ENCODE measurements at regions not wholly inside any gene's neighbourhood (a gene's known extent, or its start where the extent isn't known, plus 50 kb on each side); places are given as distances from the start of the nearest gene placed in this dataset.

GRCh38 chr5:125151150-125151900, 404.9 kb upstream of the ZNF608 start:
- DNase-seq: no peak
- in situ Hi-C loops (cut with HindIII; ENCODE audit: low pct_ligation_motif_present, low pct_unique_long_range_greater_than_20kb, low sequenced_read_pairs): no loop called here

DNA sequence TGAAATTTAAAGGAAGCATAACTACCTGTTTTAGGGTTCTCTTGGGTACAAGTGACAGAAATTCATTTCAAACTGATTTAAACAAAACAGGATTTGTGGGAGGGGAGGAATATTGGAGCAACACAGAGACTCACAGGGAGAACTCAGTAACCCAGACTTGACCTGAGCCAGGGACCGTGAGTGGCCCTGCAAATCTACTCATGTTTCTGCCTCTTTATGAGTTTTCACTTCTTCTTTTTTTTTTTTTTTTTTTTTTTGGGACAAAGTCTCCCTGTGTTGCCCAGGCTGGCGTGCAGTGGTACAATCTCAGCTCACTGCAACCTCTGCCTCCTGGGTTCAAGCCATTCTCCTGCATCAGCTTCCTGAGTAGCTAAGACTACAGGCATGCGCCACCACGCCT, 405.6 kb upstream of the ZNF608 start:
- DNase-seq: no peak

GRCh38 chr5:125152461-125153189, 406.2 kb upstream of the ZNF608 start:
- DNase-seq: no peak
- in situ Hi-C loops (cut with HindIII; ENCODE audit: low pct_ligation_motif_present, low pct_unique_long_range_greater_than_20kb, low sequenced_read_pairs): no loop called here

More for the DNA sequence above, 405.6 kb upstream of the ZNF608 start:
- in situ Hi-C loops (cut with HindIII; ENCODE audit: low pct_ligation_motif_present, low pct_unique_long_range_greater_than_20kb, low sequenced_read_pairs): no loop called here

GRCh38 chr5:125153231-125153630, 406.8 kb upstream of the ZNF608 start:
- in situ Hi-C loops (cut with HindIII; ENCODE audit: low pct_ligation_motif_present, low pct_unique_long_range_greater_than_20kb, low sequenced_read_pairs): no loop called here
- DNase-seq: no peak

- in situ Hi-C loops (cut with HindIII; ENCODE audit: low pct_ligation_motif_present, low pct_unique_long_range_greater_than_20kb, low sequenced_read_pairs): no loop called here
- DNase-seq: no peak
Observed at GRCh38 chr5:125154301-125155110, 408.1 kb upstream of the ZNF608 start.

GRCh38 chr5:125160787-125161502, 414.5 kb upstream of the ZNF608 start:
- DNase-seq: no peak
- in situ Hi-C loops (cut with HindIII; ENCODE audit: low pct_ligation_motif_present, low pct_unique_long_range_greater_than_20kb, low sequenced_read_pairs): no loop called here

DNA sequence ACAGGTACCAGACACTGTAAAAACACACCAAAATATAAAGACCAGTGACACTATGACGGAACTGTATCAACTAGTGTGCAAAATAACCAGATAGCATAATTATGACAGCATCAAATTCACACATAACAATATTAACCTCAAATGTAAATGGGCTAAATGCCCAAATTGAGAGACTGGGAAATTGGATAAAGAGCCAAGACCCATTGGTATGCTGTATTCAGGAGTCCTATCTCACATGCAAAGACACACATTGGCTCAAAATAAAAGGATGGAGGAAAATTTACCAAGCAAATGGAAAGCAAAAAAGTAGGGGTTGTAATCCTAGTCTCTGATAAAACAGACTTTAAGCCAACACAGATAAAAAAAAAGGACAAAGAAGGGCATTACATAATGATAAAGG, 416.3 kb upstream of the ZNF608 start:
- no peak for DNase-seq
- in situ Hi-C loops (cut with HindIII; ENCODE audit: low pct_ligation_motif_present, low pct_unique_long_range_greater_than_20kb, low sequenced_read_pairs): no loop called here

DNA sequence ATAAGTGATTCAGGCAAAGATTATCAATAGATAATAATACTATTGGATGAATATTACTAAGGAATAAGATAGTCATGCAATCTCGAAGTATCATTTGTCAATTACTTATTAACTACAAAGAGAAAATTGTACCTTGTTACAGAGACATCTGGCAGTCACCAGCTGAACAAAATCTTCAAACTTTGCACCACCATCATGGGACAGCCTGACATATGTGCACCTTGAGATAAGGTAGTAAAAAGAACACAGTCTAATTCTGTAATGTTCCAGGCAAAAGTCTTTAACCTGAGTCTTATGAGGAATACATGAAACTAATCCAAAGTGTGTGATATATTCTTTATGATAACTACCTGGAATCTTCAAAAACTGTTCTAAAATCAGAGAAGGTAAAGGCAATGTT, 423.0 kb upstream of the ZNF608 start:
- in situ Hi-C loops (cut with HindIII; ENCODE audit: low pct_ligation_motif_present, low pct_unique_long_range_greater_than_20kb, low sequenced_read_pairs): no loop called here
- DNase-seq: no peak

DNA sequence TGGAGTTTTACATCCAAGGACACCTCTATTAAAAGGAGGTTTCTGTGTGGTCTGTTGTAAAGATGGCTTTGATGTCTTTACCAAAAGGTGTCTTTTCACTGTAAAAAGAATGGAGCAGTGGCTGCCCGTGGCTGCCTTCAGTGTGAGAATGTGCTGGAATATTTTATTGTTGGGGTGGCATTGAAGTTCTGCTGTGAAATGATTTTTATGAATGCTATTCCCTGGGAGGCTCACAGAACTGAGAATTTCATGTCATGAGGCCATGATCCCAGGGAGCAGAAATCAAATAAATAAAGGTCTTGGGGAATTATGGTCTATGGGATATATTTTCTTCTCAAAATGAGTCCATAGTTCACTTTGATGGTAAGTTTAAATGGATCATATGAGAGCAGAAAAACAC, 425.2 kb upstream of the ZNF608 start:
- no peak for DNase-seq
- in situ Hi-C loops (cut with HindIII; ENCODE audit: low pct_ligation_motif_present, low pct_unique_long_range_greater_than_20kb, low sequenced_read_pairs): no loop called here

- no peak for DNase-seq
- in situ Hi-C loops (cut with HindIII; ENCODE audit: low pct_ligation_motif_present, low pct_unique_long_range_greater_than_20kb, low sequenced_read_pairs): no loop called here
Observed at GRCh38 chr5:125175348-125176004, 429.0 kb upstream of the ZNF608 start.

GRCh38 chr5:125176005-125176390, 429.6 kb upstream of the ZNF608 start:
- DNase-seq: no peak
- in situ Hi-C loops (cut with HindIII; ENCODE audit: low pct_ligation_motif_present, low pct_unique_long_range_greater_than_20kb, low sequenced_read_pairs): no loop called here

GRCh38 chr5:125177340-125177739, 430.9 kb upstream of the ZNF608 start:
- DNase-seq: no peak
- in situ Hi-C loops (cut with HindIII; ENCODE audit: low pct_ligation_motif_present, low pct_unique_long_range_greater_than_20kb, low sequenced_read_pairs): no loop called here

GRCh38 chr5:125179612-125180011, 433.2 kb upstream of the ZNF608 start:
- no peak for DNase-seq
- in situ Hi-C loops (cut with HindIII; ENCODE audit: low pct_ligation_motif_present, low pct_unique_long_range_greater_than_20kb, low sequenced_read_pairs): no loop called here

- in situ Hi-C loops (cut with HindIII; ENCODE audit: low pct_ligation_motif_present, low pct_unique_long_range_greater_than_20kb, low sequenced_read_pairs): no loop called here
- DNase-seq: peak; percentile 4
Observed at GRCh38 chr5:125180231-125180829, 433.9 kb upstream of the ZNF608 start.

DNA sequence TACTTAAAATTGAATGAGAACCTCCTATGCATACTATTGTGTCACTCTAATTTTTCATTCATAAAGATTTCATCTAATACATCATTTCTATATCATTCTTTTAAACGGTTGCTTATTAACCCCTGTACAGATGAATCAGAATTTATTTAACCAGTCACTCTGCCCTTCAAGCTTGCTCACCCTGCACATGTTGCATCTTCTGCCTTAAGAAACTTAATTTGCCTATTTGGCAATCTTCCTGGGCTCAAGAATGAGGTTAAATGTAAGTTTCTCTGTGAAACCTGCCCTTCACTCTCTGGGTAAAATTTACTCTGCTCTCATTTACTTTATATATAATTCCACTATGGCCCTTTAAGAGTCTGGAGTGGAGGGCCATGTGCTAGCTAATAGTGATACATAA, 434.7 kb upstream of the ZNF608 start:
- DNase-seq: no peak
- in situ Hi-C loops (cut with HindIII; ENCODE audit: low pct_ligation_motif_present, low pct_unique_long_range_greater_than_20kb, low sequenced_read_pairs): no loop called here

DNA sequence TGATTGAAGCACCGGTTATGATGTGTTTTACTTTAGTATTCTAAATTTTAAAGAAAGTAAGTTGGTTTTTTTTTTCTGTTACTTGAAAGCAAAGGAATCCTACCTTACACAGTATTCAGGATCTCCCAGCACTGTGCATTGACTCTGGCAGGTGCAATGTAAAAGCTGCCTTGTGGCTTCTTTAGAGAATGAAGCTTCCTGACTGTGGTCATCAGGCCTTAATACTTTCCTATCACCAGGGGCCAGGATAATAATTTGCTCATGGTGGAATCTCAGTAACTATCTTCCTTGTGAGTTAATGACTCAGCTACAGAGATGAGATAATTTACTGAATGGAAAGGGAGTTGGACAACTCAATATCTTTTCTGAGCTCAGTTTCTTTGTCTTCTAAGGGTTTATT, 435.5 kb upstream of the ZNF608 start:
- DNase-seq: no peak
- in situ Hi-C loops (cut with HindIII; ENCODE audit: low pct_ligation_motif_present, low pct_unique_long_range_greater_than_20kb, low sequenced_read_pairs): no loop called here

GRCh38 chr5:125185740-125186139, 439.3 kb upstream of the ZNF608 start:
- DNase-seq: no peak
- in situ Hi-C loops (cut with HindIII; ENCODE audit: low pct_ligation_motif_present, low pct_unique_long_range_greater_than_20kb, low sequenced_read_pairs): no loop called here

DNA sequence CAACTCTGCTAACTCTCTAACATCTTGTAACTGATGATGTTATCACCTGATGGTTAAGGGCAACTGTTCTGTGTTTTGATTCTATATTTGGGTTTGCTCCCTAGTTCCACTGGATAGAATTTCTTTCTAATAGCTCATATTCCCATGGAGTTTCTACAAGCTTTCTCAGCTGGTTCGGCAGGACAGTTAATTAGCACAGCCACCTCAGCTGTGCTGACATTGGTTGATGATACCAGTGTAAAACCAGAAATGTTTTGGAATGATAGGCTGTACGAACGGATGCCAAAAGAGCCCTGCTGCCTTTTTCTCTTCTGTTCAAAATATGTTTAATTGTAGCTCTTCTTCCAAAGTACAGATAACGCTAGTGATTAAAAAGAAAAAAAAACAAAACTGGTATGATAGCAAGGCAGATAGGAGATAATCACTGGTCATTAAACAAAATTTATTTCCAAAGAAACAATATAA, 440.5 kb upstream of the ZNF608 start:
- no peak for DNase-seq
- in situ Hi-C loops (cut with HindIII; ENCODE audit: low pct_ligation_motif_present, low pct_unique_long_range_greater_than_20kb, low sequenced_read_pairs): no loop called here
